GM23338 (cell line): ENCODE measurements at regions not wholly inside any gene's neighbourhood (a gene's known extent, or its start where the extent isn't known, plus 50 kb on each side); places are given as distances from the start of the nearest gene placed in this dataset.

ENCODE experiments used
- ATAC-seq: fragments of 200-7000 bp; cut with Tn5 transposase; 3 replicates; pipeline ENCODE4 v1.9.1; 2020
- DNase-seq: peaks from one replicate; pipeline ENCODE4 v3.0.0-alpha.2; 2015; ENCODE audit warnings: low spot score
- H2AFZ ChIP-seq: fragments of 200-600 bp; sonication (generic); 2 replicates; pipeline ENCODE4 v1.8.0; 2016; ENCODE audit warnings: antibody characterized with exemption, mild to moderate bottlenecking, moderate library complexity
- H3F3A ChIP-seq: fragments of 200-600 bp; sonication (generic); replicated peaks from 2 replicates; pipeline ENCODE4 v1.8.0; 2017; ENCODE audit warnings: antibody characterized with exemption, mixed run types, low read depth
- H3K27ac ChIP-seq: fragments of 200-600 bp; sonication (generic); 2 replicates; pipeline ENCODE4 v1.6.1; 2016; ENCODE audit warnings: low read depth
- H3K27me3 ChIP-seq: fragments of 200-600 bp; sonication (generic); 2 replicates; pipeline ENCODE4 v1.8.0; 2016; ENCODE audit warnings: mild to moderate bottlenecking, mixed run types, moderate library complexity; ENCODE audit not compliant: insufficient read depth
- H3K36me3 ChIP-seq: fragments of 200-600 bp; sonication (generic); 2 replicates; pipeline ENCODE4 v1.8.0; 2016; ENCODE audit warnings: mild to moderate bottlenecking; ENCODE audit not compliant: insufficient read depth
- H3K4me1 ChIP-seq: fragments of 200-600 bp; sonication (generic); 2 replicates; pipeline ENCODE4 v1.8.0; 2016; ENCODE audit warnings: mild to moderate bottlenecking, moderate library complexity; ENCODE audit not compliant: insufficient read depth
- H3K4me2 ChIP-seq: fragments of 200-600 bp; sonication (generic); 2 replicates; pipeline ENCODE4 v1.7.1; 2017; ENCODE audit warnings: mixed run types
- H3K4me3 ChIP-seq: fragments of 200-600 bp; sonication (generic); 2 replicates; pipeline ENCODE4 v1.6.1; 2016; ENCODE audit warnings: mixed run types
- H3K79me2 ChIP-seq: fragments of 200-600 bp; sonication (generic); replicated peaks from 2 replicates; pipeline ENCODE4 v1.8.0; 2017; ENCODE audit warnings: mild to moderate bottlenecking; ENCODE audit not compliant: insufficient read depth
- H3K9me2 ChIP-seq: fragments of 200-600 bp; sonication (generic); 2 replicates; pipeline ENCODE4 v1.8.0; 2017; ENCODE audit not compliant: insufficient read depth
- H4K20me1 ChIP-seq: fragments of 200-600 bp; sonication (generic); replicated peaks from 2 replicates; pipeline ENCODE4 v1.8.0; 2017; ENCODE audit warnings: mild to moderate bottlenecking; ENCODE audit not compliant: insufficient read depth
- H3K27ac Mint-ChIP-seq: 2 replicates; pipeline ENCODE4 v1.8.0; 2020; ENCODE audit warnings: inconsistent platforms, mild to moderate bottlenecking, moderate library complexity, mixed read lengths
- H3K27me3 Mint-ChIP-seq: 3 replicates; pipeline ENCODE4 v1.8.0; 2022; ENCODE audit warnings: low read depth, mild to moderate bottlenecking, moderate library complexity, mixed read lengths, inconsistent platforms; ENCODE audit not compliant: insufficient read depth, poor library complexity
- H3K36me3 Mint-ChIP-seq: 3 replicates; pipeline ENCODE4 v1.8.0; 2021; ENCODE audit warnings: low read depth, mild to moderate bottlenecking, inconsistent platforms, moderate library complexity, mixed read lengths
- H3K4me1 Mint-ChIP-seq: 3 replicates; pipeline ENCODE4 v1.8.0; 2020; ENCODE audit warnings: mild to moderate bottlenecking, inconsistent platforms, mixed read lengths
- H3K4me3 Mint-ChIP-seq: 3 replicates; pipeline ENCODE4 v1.8.0; 2021; ENCODE audit warnings: moderate library complexity, mild to moderate bottlenecking, inconsistent platforms, mixed read lengths
- H3K9me3 Mint-ChIP-seq: 3 replicates; pipeline ENCODE4 v1.8.0; 2020; ENCODE audit warnings: moderate library complexity, mild to moderate bottlenecking, inconsistent platforms, mixed read lengths
- ETS1 ChIP-seq: IDR thresholded peaks from 2 replicates; pipeline ENCODE4 v1.6.1; 2016; ENCODE audit warnings: antibody characterized with exemption
- POLR2AphosphoS5 ChIP-seq: IDR thresholded peaks from 2 replicates; pipeline ENCODE4 v1.6.1; 2016; ENCODE audit warnings: antibody characterized with exemption, low read depth
- ZNF114 ChIP-seq: fragments of 250-450 bp; sonication (Bioruptor Pico); IDR thresholded peaks from 2 replicates; pipeline ENCODE4 v1.5.0; 2020; ENCODE audit warnings: mild to moderate bottlenecking, moderate library complexity
- TF ChIP-seq, protein P1 (sequence below): fragments of 250-450 bp; sonication (Bioruptor Pico); IDR thresholded peaks from 2 replicates; pipeline ENCODE4 v1.5.0; 2020; ENCODE audit warnings: mild to moderate bottlenecking, moderate library complexity

- Histone ChIP-seq H3K27ac (no peak overlapping the region), H3F3A (no peaks in the 10 kb centered on the region), H4K20me1 (no peaks in the 10 kb centered on the region), H3K4me1 (no peaks in the 10 kb centered on the region), H3K79me2 (no peaks in the 10 kb centered on the region), H3K36me3 (no peaks in the 10 kb centered on the region), H3K9me2 (peaks cover 10% of the 10 kb centered on the region; the same call in 1 of the 2 replicates), H3K27me3 (no peaks in the 10 kb centered on the region), H3K4me2 (no peak overlapping the region), H2AFZ (no peak overlapping the region), H3K4me3 (no peak overlapping the region)
- ATAC-seq (no peak), DNase-seq (no peak)
- H3K4me1 Mint-ChIP-seq, result no peaks in the 10 kb centered on the region
- no peak overlapping the region for H3K4me3 Mint-ChIP-seq
- H3K36me3 Mint-ChIP-seq, result no peaks in the 10 kb centered on the region
- no peak overlapping the region for H3K27ac Mint-ChIP-seq
- TF ChIP-seq POLR2AphosphoS5, result no peak
- no peaks in the 10 kb centered on the region for H3K27me3 Mint-ChIP-seq
- H3K9me3 Mint-ChIP-seq, result no peaks in the 10 kb centered on the region
These were observed 261.4 kb upstream of the TBX3 start for GRCh38 chr12:114945351-114945750.

GRCh38 chr12:114944736-114945135, 260.8 kb upstream of the TBX3 start:
- Mint-ChIP-seq H3K9me3 (0 out of 3 replicates have a peak, but pooled peaks cover 4% of the 10 kb centered on the region), H3K27me3 (no peaks in the 10 kb centered on the region), H3K4me3 (no peak overlapping the region), H3K4me1 (no peaks in the 10 kb centered on the region), H3K36me3 (no peaks in the 10 kb centered on the region), H3K27ac (no peak overlapping the region)
- no peak for DNase-seq
- H3K27me3 ChIP-seq, result no peaks in the 10 kb centered on the region
- no peak overlapping the region for H3K4me3 ChIP-seq
- H3K36me3 ChIP-seq, result no peaks in the 10 kb centered on the region
- no peak overlapping the region for H2AFZ ChIP-seq
- ATAC-seq, result no peak
- H3K9me2 ChIP-seq, result peaks cover 10% of the 10 kb centered on the region; the same call in 1 of the 2 replicates
- H4K20me1 ChIP-seq, result no peaks in the 10 kb centered on the region
- no peak overlapping the region for H3K27ac ChIP-seq
- H3K79me2 ChIP-seq, result no peaks in the 10 kb centered on the region
- no peak for TF ChIP-seq ZNF114 (CRISPR knock-in tag)
- no peak for TF ChIP-seq ETS1
- TF ChIP-seq, protein P1, sequence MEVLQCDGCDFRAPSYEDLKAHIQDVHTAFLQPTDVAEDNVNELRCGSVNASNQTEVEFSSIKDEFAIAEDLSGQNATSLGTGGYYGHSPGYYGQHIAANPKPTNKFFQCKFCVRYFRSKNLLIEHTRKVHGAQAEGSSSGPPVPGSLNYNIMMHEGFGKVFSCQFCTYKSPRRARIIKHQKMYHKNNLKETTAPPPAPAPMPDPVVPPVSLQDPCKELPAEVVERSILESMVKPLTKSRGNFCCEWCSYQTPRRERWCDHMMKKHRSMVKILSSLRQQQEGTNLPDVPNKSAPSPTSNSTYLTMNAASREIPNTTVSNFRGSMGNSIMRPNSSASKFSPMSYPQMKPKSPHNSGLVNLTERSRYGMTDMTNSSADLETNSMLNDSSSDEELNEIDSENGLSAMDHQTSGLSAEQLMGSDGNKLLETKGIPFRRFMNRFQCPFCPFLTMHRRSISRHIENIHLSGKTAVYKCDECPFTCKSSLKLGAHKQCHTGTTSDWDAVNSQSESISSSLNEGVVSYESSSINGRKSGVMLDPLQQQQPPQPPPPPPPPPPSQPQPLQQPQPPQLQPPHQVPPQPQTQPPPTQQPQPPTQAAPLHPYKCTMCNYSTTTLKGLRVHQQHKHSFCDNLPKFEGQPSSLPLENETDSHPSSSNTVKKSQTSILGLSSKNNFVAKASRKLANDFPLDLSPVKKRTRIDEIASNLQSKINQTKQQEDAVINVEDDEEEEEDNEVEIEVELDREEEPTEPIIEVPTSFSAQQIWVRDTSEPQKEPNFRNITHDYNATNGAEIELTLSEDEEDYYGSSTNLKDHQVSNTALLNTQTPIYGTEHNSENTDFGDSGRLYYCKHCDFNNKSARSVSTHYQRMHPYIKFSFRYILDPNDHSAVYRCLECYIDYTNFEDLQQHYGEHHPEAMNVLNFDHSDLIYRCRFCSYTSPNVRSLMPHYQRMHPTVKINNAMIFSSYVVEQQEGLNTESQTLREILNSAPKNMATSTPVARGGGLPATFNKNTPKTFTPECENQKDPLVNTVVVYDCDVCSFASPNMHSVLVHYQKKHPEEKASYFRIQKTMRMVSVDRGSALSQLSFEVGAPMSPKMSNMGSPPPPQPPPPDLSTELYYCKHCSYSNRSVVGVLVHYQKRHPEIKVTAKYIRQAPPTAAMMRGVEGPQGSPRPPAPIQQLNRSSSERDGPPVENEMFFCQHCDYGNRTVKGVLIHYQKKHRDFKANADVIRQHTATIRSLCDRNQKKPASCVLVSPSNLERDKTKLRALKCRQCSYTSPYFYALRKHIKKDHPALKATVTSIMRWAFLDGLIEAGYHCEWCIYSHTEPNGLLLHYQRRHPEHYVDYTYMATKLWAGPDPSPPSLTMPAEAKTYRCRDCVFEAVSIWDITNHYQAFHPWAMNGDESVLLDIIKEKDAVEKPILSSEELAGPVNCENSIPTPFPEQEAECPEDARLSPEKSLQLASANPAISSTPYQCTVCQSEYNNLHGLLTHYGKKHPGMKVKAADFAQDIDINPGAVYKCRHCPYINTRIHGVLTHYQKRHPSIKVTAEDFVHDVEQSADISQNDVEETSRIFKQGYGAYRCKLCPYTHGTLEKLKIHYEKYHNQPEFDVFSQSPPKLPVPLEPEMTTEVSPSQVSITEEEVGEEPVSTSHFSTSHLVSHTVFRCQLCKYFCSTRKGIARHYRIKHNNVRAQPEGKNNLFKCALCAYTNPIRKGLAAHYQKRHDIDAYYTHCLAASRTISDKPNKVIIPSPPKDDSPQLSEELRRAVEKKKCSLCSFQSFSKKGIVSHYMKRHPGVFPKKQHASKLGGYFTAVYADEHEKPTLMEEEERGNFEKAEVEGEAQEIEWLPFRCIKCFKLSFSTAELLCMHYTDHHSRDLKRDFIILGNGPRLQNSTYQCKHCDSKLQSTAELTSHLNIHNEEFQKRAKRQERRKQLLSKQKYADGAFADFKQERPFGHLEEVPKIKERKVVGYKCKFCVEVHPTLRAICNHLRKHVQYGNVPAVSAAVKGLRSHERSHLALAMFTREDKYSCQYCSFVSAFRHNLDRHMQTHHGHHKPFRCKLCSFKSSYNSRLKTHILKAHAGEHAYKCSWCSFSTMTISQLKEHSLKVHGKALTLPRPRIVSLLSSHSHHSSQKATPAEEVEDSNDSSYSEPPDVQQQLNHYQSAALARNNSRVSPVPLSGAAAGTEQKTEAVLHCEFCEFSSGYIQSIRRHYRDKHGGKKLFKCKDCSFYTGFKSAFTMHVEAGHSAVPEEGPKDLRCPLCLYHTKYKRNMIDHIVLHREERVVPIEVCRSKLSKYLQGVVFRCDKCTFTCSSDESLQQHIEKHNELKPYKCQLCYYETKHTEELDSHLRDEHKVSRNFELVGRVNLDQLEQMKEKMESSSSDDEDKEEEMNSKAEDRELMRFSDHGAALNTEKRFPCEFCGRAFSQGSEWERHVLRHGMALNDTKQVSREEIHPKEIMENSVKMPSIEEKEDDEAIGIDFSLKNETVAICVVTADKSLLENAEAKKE (CRISPR knock-in tag), result no peak
- no peak overlapping the region for H3K4me2 ChIP-seq
- H3K4me1 ChIP-seq, result no peaks in the 10 kb centered on the region
- H3F3A ChIP-seq, result no peaks in the 10 kb centered on the region
